Activated T-cell treated with anti-CD3 and anti-CD28 coated beads, Interleukin-2, amount 50 U/mL, for 24 hours (primary cell): ENCODE measurements at regions not wholly inside any gene's neighbourhood (a gene's known extent, or its start where the extent isn't known, plus 50 kb on each side); places are given as distances from the start of the nearest gene placed in this dataset.
"Not testable (repeated sequence)": the region's sequence is repeated elsewhere in the genome, so short reads cannot be mapped to it uniquely, and the experiment has no call there.

Experiments
- DNase-seq: peaks from one replicate; pipeline ENCODE4 v3.0.0-alpha.2; 2020
- H3K27ac Mint-ChIP-seq: 2 replicates; pipeline ENCODE4 v1.8.0; 2020; ENCODE audit warnings: mild to moderate bottlenecking, mixed read lengths
- H3K27me3 Mint-ChIP-seq: 2 replicates; pipeline ENCODE4 v1.8.0; 2020; ENCODE audit warnings: mixed read lengths
- H3K36me3 Mint-ChIP-seq: 2 replicates; pipeline ENCODE4 v1.8.0; 2020; ENCODE audit warnings: low read depth, mixed read lengths
- H3K4me1 Mint-ChIP-seq: 2 replicates; pipeline ENCODE4 v1.8.0; 2020; ENCODE audit warnings: low read depth, mixed read lengths
- H3K4me3 Mint-ChIP-seq: 2 replicates; pipeline ENCODE4 v1.8.0; 2020; ENCODE audit warnings: mild to moderate bottlenecking, moderate library complexity, mixed read lengths
- H3K9me3 Mint-ChIP-seq: 2 replicates; pipeline ENCODE4 v1.8.0; 2020; ENCODE audit warnings: mixed read lengths

DNA sequence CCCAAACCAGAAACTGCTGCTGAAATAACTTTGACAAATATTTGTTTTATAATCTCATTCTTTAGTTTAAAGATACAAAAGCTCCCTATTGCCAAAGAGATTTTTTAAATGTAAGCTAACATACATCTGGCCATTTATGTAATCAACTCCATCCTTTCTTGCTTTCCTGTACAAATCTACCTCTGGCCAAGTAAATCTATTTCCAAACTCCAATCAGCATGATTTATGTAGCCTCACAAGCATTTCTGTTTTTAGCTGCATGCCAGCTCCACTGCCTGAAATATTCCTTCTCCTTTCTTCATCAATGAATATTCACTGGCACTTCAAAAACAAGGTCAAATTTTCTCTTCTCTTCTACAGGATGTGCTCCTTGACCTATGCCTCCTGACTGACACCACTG lies 80.0 kb downstream of the SHOX2 start:
- Mint-ChIP-seq H3K27ac (no peak overlapping the region), H3K9me3 (peaks cover 15% of the 10 kb centered on the region), H3K27me3 (no peaks in the 10 kb centered on the region), H3K4me1 (no peaks in the 10 kb centered on the region), H3K36me3 (no peaks in the 10 kb centered on the region), H3K4me3 (no peak overlapping the region)
- DNase-seq = no peak

GRCh38 chr3:158019897-158020296 lies 86.3 kb downstream of the SHOX2 start:
- not testable (repeated sequence) for H3K4me3 Mint-ChIP-seq, H3K36me3 Mint-ChIP-seq, H3K27me3 Mint-ChIP-seq, H3K27ac Mint-ChIP-seq, H3K4me1 Mint-ChIP-seq, H3K9me3 Mint-ChIP-seq, DNase-seq

GRCh38 chr3:158018462-158018861 lies 87.8 kb downstream of the SHOX2 start:
- DNase-seq = no peak
- Mint-ChIP-seq H3K4me1 (no peaks in the 10 kb centered on the region), H3K27ac (no peak overlapping the region), H3K9me3 (no peaks in the 10 kb centered on the region), H3K4me3 (no peak overlapping the region), H3K27me3 (no peaks in the 10 kb centered on the region), H3K36me3 (no peaks in the 10 kb centered on the region)

DNA sequence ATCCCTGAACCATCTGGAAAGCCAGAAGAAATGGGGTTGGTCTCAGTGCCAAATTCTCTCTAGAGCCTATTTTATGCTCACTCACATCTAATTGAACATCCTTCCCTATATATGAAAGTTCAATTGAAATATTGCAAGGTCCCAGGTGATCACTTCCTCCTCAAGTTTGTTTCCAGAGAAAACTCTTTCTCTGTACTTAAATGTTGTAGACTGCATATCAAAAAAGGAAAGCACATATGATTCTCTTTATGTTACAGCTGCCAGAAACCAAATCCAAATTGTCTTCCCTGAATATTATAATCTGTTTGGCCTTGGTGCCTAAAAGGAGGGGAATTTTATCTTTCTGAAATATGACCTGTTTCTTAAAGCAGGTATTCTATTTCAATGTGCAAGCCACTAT lies 93.3 kb downstream of the SHOX2 start:
- no peaks in the 10 kb centered on the region for H3K36me3 Mint-ChIP-seq
- peaks cover 23% of the 10 kb centered on the region for H3K9me3 Mint-ChIP-seq
- H3K27ac Mint-ChIP-seq = no peak overlapping the region
- no peak for DNase-seq
- no peak overlapping the region for H3K4me3 Mint-ChIP-seq
- H3K27me3 Mint-ChIP-seq = no peaks in the 10 kb centered on the region
- no peaks in the 10 kb centered on the region for H3K4me1 Mint-ChIP-seq

- no peak overlapping the region for H3K4me3 Mint-ChIP-seq
- no peaks in the 10 kb centered on the region for H3K27me3 Mint-ChIP-seq
- H3K27ac Mint-ChIP-seq = no peak overlapping the region
- no peaks in the 10 kb centered on the region for H3K36me3 Mint-ChIP-seq
- no peak for DNase-seq
- peaks cover 14% of the 10 kb centered on the region for H3K9me3 Mint-ChIP-seq
- no peaks in the 10 kb centered on the region for H3K4me1 Mint-ChIP-seq
Observed at GRCh38 chr3:158005391-158006100, 100.7 kb downstream of the SHOX2 start.

DNA sequence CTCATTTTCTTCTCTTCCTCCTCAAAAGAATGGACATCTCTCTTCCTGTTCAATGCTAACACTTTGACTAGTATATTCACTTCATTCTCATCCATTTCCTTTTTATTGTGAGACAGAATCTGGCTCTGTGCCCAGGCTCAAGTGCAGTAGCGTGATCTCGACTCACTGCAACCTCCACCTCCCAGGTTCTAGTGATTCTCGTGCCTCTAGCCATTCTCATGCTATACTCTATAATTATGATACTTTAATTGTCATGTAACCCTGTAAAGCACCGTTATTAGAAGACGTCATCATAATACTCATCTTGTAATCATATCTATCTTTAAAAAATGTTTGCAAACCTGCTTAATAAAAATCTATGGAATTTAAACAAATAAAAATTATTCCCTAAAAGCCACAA lies 107.0 kb downstream of the SHOX2 start:
- H3K9me3 Mint-ChIP-seq = peaks cover 13% of the 10 kb centered on the region
- no peak overlapping the region for H3K27ac Mint-ChIP-seq
- no peak for DNase-seq
- H3K4me1 Mint-ChIP-seq = no peaks in the 10 kb centered on the region
- H3K36me3 Mint-ChIP-seq = no peaks in the 10 kb centered on the region
- H3K27me3 Mint-ChIP-seq = no peaks in the 10 kb centered on the region
- H3K4me3 Mint-ChIP-seq = no peak overlapping the region

DNA sequence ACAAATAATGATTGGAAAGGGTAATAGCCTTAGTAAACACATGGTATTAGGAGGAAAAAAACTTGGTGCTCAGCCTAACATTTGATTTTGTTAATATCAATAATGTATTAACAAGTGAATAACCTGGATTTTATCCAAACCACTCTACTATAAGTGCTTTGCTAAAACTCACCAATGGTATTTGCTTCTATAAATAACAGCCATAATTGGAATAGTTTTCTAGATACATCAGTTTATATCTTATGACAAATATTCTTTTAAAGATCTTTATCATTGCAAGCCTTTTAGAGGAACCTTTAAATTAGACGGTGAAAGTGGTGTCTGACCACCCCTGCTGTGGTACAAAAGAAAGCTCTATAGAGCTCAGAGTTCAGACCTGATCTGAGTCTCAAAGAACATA lies 123.9 kb downstream of the SHOX2 start:
- no peaks in the 10 kb centered on the region for H3K36me3 Mint-ChIP-seq
- no peak overlapping the region for H3K4me3 Mint-ChIP-seq
- no peaks in the 10 kb centered on the region for H3K27me3 Mint-ChIP-seq
- no peak for DNase-seq
- no peaks in the 10 kb centered on the region for H3K9me3 Mint-ChIP-seq
- H3K27ac Mint-ChIP-seq = no peak overlapping the region
- no peaks in the 10 kb centered on the region for H3K4me1 Mint-ChIP-seq

DNA sequence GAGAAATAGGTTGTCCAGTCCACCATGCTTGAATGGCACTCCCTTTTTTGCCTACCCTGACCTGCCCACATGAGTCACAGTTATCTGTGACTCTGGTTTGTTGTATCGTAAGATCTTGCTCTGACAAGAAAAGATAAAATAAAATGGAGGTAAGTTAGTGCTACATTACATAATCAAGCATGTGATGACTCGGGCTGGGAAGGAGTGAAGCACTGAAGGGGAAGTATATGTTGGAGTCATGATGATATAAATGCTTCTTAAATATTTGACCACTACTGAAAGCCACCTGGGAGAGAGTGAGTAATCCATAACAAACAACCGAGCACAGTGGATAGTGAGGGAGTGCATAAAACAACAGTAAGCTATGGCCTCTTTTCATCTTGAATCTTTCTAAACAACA lies 124.4 kb downstream of the SHOX2 start:
- DNase-seq = no peak
- no peak overlapping the region for H3K4me3 Mint-ChIP-seq

GRCh38 chr3:157979022-157979421 lies 127.2 kb downstream of the SHOX2 start:
- no peaks in the 10 kb centered on the region for H3K4me1 Mint-ChIP-seq
- peaks cover 3% of the 10 kb centered on the region for H3K9me3 Mint-ChIP-seq
- H3K4me3 Mint-ChIP-seq = no peak overlapping the region
- no peaks in the 10 kb centered on the region for H3K36me3 Mint-ChIP-seq
- no peak overlapping the region for H3K27ac Mint-ChIP-seq
- no peaks in the 10 kb centered on the region for H3K27me3 Mint-ChIP-seq
- DNase-seq = no peak

More for the DNA sequence above, 124.4 kb downstream of the SHOX2 start:
- H3K4me1 Mint-ChIP-seq = no peaks in the 10 kb centered on the region
- H3K27ac Mint-ChIP-seq = no peak overlapping the region
- no peaks in the 10 kb centered on the region for H3K36me3 Mint-ChIP-seq
- H3K27me3 Mint-ChIP-seq = no peaks in the 10 kb centered on the region
- no peaks in the 10 kb centered on the region for H3K9me3 Mint-ChIP-seq

GRCh38 chr3:157961665-157962064 lies 144.6 kb downstream of the SHOX2 start:
- Mint-ChIP-seq H3K27ac (no peak overlapping the region), H3K36me3 (no peaks in the 10 kb centered on the region), H3K9me3 (no peaks in the 10 kb centered on the region), H3K4me1 (no peaks in the 10 kb centered on the region), H3K27me3 (no peaks in the 10 kb centered on the region), H3K4me3 (no peak overlapping the region)
- no peak for DNase-seq

DNA sequence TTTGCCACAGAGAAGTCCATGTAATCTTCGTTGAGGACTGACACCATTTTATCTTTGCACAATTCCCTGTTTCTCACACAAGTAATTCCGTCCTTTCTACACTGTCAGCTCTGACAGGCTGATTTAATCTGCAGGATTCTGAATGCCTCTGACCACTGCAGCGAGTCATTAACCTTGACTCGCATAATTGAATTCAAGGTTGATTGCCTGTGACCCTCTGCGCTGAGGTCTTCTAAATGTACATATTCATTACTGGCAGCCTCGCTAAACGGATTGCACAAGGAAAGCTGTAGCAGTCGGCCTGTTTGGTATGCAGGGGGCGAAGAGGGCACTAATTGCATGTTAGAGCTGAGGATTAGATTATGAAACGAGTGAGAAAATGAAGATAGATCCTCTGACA lies 147.8 kb downstream of the SHOX2 start:
- Mint-ChIP-seq H3K9me3 (peaks cover 2% of the 10 kb centered on the region), H3K36me3 (no peaks in the 10 kb centered on the region), H3K4me1 (no peaks in the 10 kb centered on the region), H3K4me3 (no peak overlapping the region), H3K27ac (no peak overlapping the region), H3K27me3 (no peaks in the 10 kb centered on the region)
- DNase-seq = no peak

DNA sequence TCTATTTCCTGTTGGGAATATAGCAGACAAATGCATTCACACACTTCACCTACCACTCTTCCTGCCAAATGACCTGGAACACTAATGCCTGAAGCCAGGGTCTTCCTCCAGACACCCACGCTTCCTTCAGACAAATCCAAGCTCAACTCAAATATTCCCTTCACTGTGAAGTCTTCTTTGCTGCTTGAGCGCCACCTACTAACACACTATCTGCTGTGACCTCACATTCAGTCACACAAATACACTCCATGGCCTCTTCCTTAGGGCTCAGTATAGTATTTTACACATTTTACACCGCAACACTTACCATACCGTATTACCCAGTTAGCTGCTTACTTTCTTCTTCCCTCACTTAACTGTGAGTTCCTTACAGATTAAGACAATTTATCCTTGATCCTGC lies 149.4 kb downstream of the SHOX2 start:
- H3K27ac Mint-ChIP-seq = no peak overlapping the region
- no peaks in the 10 kb centered on the region for H3K27me3 Mint-ChIP-seq
- DNase-seq = no peak
- H3K36me3 Mint-ChIP-seq = no peaks in the 10 kb centered on the region
- H3K9me3 Mint-ChIP-seq = peaks cover 2% of the 10 kb centered on the region
- H3K4me1 Mint-ChIP-seq = no peaks in the 10 kb centered on the region
- no peak overlapping the region for H3K4me3 Mint-ChIP-seq

- Mint-ChIP-seq H3K9me3 (peaks cover 2% of the 10 kb centered on the region), H3K36me3 (no peaks in the 10 kb centered on the region), H3K27ac (no peak overlapping the region), H3K27me3 (no peaks in the 10 kb centered on the region), H3K4me1 (no peaks in the 10 kb centered on the region), H3K4me3 (no peak overlapping the region)
- DNase-seq = no peak
Observed at GRCh38 chr3:157956176-157956575, 150.0 kb downstream of the SHOX2 start.

DNA sequence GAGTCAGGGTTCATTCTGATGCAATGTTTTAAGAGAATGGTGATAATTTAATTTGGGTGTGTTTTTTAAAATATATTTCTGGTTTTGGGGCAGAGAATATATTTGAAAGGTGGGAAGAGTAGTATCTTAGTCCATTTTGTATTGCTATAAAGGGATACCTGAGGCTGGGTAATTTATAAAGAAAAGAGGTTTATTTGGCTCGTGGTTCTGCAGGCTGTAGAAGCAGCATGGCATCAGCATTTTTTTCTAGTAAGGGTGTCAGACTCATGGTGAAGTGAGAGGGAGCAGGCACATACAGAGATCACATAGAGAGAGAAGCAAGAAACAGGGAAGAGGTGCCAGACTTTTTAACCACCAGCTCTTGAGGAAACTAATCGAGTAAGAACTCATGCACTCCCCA lies 152.7 kb downstream of the SHOX2 start:
- no peaks in the 10 kb centered on the region for H3K4me1 Mint-ChIP-seq
- H3K9me3 Mint-ChIP-seq = peaks cover 4% of the 10 kb centered on the region
- no peak for DNase-seq
- H3K36me3 Mint-ChIP-seq = no peaks in the 10 kb centered on the region
- H3K27ac Mint-ChIP-seq = no peak overlapping the region
- no peaks in the 10 kb centered on the region for H3K27me3 Mint-ChIP-seq
- H3K4me3 Mint-ChIP-seq = no peak overlapping the region

- H3K27me3 Mint-ChIP-seq = no peaks in the 10 kb centered on the region
- H3K4me3 Mint-ChIP-seq = no peak overlapping the region
- no peak overlapping the region for H3K27ac Mint-ChIP-seq
- no peak for DNase-seq
- no peaks in the 10 kb centered on the region for H3K36me3 Mint-ChIP-seq
- no peaks in the 10 kb centered on the region for H3K4me1 Mint-ChIP-seq
- peaks cover 4% of the 10 kb centered on the region for H3K9me3 Mint-ChIP-seq
Observed at GRCh38 chr3:157948605-157949383, 157.4 kb downstream of the SHOX2 start.
